ENCODE measurements at regions not wholly inside any gene's neighbourhood (a gene's known extent, or its start where the extent isn't known, plus 50 kb on each side); places are given as distances from the start of the nearest gene placed in this dataset.

DNA sequence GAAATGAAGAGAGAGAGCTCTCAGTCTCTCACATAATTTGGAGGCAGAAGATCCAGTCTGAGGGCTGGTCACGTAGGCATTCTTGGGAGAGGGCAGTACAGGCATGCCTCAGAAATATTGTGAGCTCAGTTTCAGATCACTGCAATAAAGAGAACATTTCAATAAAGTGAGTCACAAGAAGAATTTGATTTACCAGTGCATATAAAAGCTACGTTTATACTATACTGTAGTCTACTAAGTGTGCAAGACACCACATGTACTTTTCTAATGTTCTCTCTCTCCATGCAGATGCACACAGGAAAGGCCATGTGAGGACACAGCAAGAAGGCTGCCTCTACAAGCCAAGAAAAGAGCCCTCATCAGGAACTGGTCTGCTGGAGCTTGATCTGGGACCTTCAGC lies 583.5 kb upstream of the FAT1 start:
- Mint-ChIP-seq H3K27ac (no peak overlapping the region), H3K4me3 (no peak overlapping the region), H3K4me1 (ENCODE audit: low read depth) (no peaks in the 10 kb centered on the region), H3K27me3 (no peaks in the 10 kb centered on the region), H3K36me3 (ENCODE audit: low read depth) (no peaks in the 10 kb centered on the region), H3K9me3 (peaks cover 9% of the 10 kb centered on the region)
- POLR2A ChIA-PET, result no interaction called here
- intact Hi-C loops (cut with DNase I, micrococcal nuclease), result no loop called here
- Histone ChIP-seq H3K36me3 (ENCODE audit: insufficient read depth, low read length) (no peaks in the 10 kb centered on the region), H3K9me3 (ENCODE audit: control insufficient read depth in 1 of 2, insufficient read depth in 1 of 2, low read length in 2 of 2) (peaks cover 0 to 5% of the 10 kb centered on the region in 2 experiments), H3K27me3 (ENCODE audit: control insufficient read depth in 1 of 2, insufficient read depth in 2 of 2, low read length in 2 of 2) (no peaks in the 10 kb centered on the region), H3K4me1 (ENCODE audit: insufficient read depth, low read length) (no peaks in the 10 kb centered on the region), H3K4me3 (ENCODE audit: low read length) (no peak overlapping the region), H3K27ac (ENCODE audit: low read depth in 1 of 2, low read length in 2 of 2) (no peak overlapping the region)
- TF ChIP-seq, protein P1, sequence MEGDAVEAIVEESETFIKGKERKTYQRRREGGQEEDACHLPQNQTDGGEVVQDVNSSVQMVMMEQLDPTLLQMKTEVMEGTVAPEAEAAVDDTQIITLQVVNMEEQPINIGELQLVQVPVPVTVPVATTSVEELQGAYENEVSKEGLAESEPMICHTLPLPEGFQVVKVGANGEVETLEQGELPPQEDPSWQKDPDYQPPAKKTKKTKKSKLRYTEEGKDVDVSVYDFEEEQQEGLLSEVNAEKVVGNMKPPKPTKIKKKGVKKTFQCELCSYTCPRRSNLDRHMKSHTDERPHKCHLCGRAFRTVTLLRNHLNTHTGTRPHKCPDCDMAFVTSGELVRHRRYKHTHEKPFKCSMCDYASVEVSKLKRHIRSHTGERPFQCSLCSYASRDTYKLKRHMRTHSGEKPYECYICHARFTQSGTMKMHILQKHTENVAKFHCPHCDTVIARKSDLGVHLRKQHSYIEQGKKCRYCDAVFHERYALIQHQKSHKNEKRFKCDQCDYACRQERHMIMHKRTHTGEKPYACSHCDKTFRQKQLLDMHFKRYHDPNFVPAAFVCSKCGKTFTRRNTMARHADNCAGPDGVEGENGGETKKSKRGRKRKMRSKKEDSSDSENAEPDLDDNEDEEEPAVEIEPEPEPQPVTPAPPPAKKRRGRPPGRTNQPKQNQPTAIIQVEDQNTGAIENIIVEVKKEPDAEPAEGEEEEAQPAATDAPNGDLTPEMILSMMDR (IDR thresholded peaks at IDR 0.05), result no peak
- ATAC-seq (ENCODE audit: poor library complexity) (no peak), DNase-seq (no peak)
- CTCF ChIA-PET, result no interaction called here

DNA sequence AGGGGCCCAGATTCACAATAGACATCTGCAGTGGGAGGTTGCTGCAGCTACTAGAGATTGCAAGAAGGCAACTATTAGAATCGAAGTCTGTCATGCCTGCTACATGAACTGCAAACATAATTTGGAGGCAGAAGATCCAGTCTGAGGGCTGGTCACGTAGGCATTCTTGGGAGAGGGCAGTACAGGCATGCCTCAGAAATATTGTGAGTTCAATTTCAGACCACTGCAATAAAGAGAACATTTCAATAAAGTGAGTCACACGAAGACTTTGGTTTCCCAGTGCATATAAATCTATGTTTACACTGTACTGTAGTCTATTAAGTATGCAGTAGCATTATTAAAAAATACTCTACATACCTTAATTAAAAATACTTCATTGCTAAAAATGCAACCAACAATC lies 585.8 kb upstream of the FAT1 start:
- no peak overlapping the region for H3K27ac ChIP-seq (ENCODE audit: low read depth in 1 of 2, low read length in 2 of 2)
- H3K4me1 ChIP-seq (ENCODE audit: insufficient read depth, low read length), result no peaks in the 10 kb centered on the region
- Mint-ChIP-seq H3K4me3 (no peak overlapping the region), H3K27ac (no peak overlapping the region), H3K27me3 (no peaks in the 10 kb centered on the region), H3K9me3 (peaks cover 9% of the 10 kb centered on the region), H3K4me1 (ENCODE audit: low read depth) (no peaks in the 10 kb centered on the region), H3K36me3 (ENCODE audit: low read depth) (no peaks in the 10 kb centered on the region)
- intact Hi-C loops (cut with DNase I, micrococcal nuclease), result no loop called here
- H3K4me3 ChIP-seq (ENCODE audit: low read length), result no peak overlapping the region
- peaks cover under 1 to 4% of the 10 kb centered on the region in 2 experiments for H3K9me3 ChIP-seq (ENCODE audit: control insufficient read depth in 1 of 2, insufficient read depth in 1 of 2, low read length in 2 of 2)
- ATAC-seq (ENCODE audit: poor library complexity) (no peak), DNase-seq (no peak)
- TF ChIP-seq, protein P1 (IDR thresholded peaks at IDR 0.05), result no peak
- H3K36me3 ChIP-seq (ENCODE audit: insufficient read depth, low read length), result no peaks in the 10 kb centered on the region
- ChIA-PET POLR2A (no interaction called here), CTCF (no interaction called here)
- no peaks in the 10 kb centered on the region for H3K27me3 ChIP-seq (ENCODE audit: control insufficient read depth in 1 of 2, insufficient read depth in 2 of 2, low read length in 2 of 2)

- Histone ChIP-seq H3K9me3 (ENCODE audit: control insufficient read depth in 1 of 2, insufficient read depth in 1 of 2, low read length in 2 of 2) (peaks cover 5 to 8% of the 10 kb centered on the region in 2 experiments), H3K36me3 (ENCODE audit: insufficient read depth, low read length) (no peaks in the 10 kb centered on the region), H3K4me3 (ENCODE audit: low read length) (no peak overlapping the region), H3K27me3 (ENCODE audit: control insufficient read depth in 1 of 2, insufficient read depth in 2 of 2, low read length in 2 of 2) (no peaks in the 10 kb centered on the region), H3K4me1 (ENCODE audit: insufficient read depth, low read length) (no peaks in the 10 kb centered on the region), H3K27ac (ENCODE audit: low read depth in 1 of 2, low read length in 2 of 2) (no peak overlapping the region)
- intact Hi-C loops (cut with DNase I, micrococcal nuclease), result no loop called here
- no peak overlapping the region for H3K4me3 Mint-ChIP-seq
- DNase-seq (no peak), ATAC-seq (ENCODE audit: poor library complexity) (no peak)
- no peaks in the 10 kb centered on the region for H3K27me3 Mint-ChIP-seq
- TF ChIP-seq, protein P1 (IDR thresholded peaks at IDR 0.05), result no peak
- POLR2A ChIA-PET, result no interaction called here
- H3K4me1 Mint-ChIP-seq (ENCODE audit: low read depth), result no peaks in the 10 kb centered on the region
- peaks cover 13% of the 10 kb centered on the region for H3K9me3 Mint-ChIP-seq
- CTCF ChIA-PET, result no interaction called here
- no peaks in the 10 kb centered on the region for H3K36me3 Mint-ChIP-seq (ENCODE audit: low read depth)
- H3K27ac Mint-ChIP-seq, result no peak overlapping the region
Measured at GRCh38 chr4:187312299-187312698, 588.6 kb upstream of the FAT1 start.
